Astrocyte (in vitro differentiated cells and primary cell): ENCODE measurements at regions not wholly inside any gene's neighbourhood (a gene's known extent, or its start where the extent isn't known, plus 50 kb on each side); places are given as distances from the start of the nearest gene placed in this dataset.

Experiments
- DNase-seq: peaks from one replicate; pipeline ENCODE4 v3.0.0-alpha.2; 2010; ENCODE audit warnings: low read depth
- FAIRE-seq: peaks from 2 replicates; lab custom pipeline; 2011; peaks lifted over from hg19 to GRCh38; lab: Jason Lieb, UNC
- H2AFZ ChIP-seq: 2 replicates; pipeline ENCODE4 v1.6.0; 2012; ENCODE audit warnings: low read depth, low read length, inconsistent platforms
- H3K27ac ChIP-seq: 2 replicates; pipeline ENCODE4 v1.5.1; 2011; ENCODE audit warnings: low read depth, low read length, inconsistent platforms
- H3K27me3 ChIP-seq: 2 replicates; pipeline ENCODE4 v1.6.0; 2011; ENCODE audit warnings: low read length, inconsistent platforms; ENCODE audit not compliant: insufficient read depth
- H3K36me3 ChIP-seq: 2 replicates; pipeline ENCODE4 v1.5.1; 2011; ENCODE audit warnings: low read length, inconsistent platforms; ENCODE audit not compliant: insufficient read depth
- H3K4me1 ChIP-seq: 2 replicates; pipeline ENCODE4 v1.5.1; 2011; ENCODE audit warnings: low read length, inconsistent platforms; ENCODE audit not compliant: insufficient read depth
- H3K4me2 ChIP-seq: 2 replicates; pipeline ENCODE4 v1.6.0; 2012; ENCODE audit warnings: low read length, inconsistent platforms
- H3K4me3 ChIP-seq: 2 replicates; pipeline ENCODE4 v1.5.1; 2011; ENCODE audit warnings: low read depth, mild to moderate bottlenecking, low read length, inconsistent platforms; ENCODE audit not compliant: insufficient read depth
- H3K79me2 ChIP-seq: 2 replicates; pipeline ENCODE4 v1.6.0; 2012; ENCODE audit warnings: mild to moderate bottlenecking, low read length, inconsistent platforms; ENCODE audit not compliant: insufficient read depth
- H3K9ac ChIP-seq: 2 replicates; pipeline ENCODE4 v1.6.0; 2012; ENCODE audit warnings: mild to moderate bottlenecking, low read length, inconsistent platforms
- H3K9me3 ChIP-seq: 2 replicates; pipeline ENCODE4 v1.5.1; 2012; ENCODE audit warnings: low read depth, mild to moderate bottlenecking, low read length, inconsistent platforms; ENCODE audit not compliant: insufficient read depth
- H4K20me1 ChIP-seq: 2 replicates; pipeline ENCODE4 v1.6.0; 2012; ENCODE audit warnings: low read length, inconsistent platforms; ENCODE audit not compliant: insufficient read depth
- H3K27ac Mint-ChIP-seq: one replicate; pipeline ENCODE4 v1.8.0; 2021; ENCODE audit warnings: mild to moderate bottlenecking, mixed read lengths; ENCODE audit not compliant: unreplicated experiment
- H3K27me3 Mint-ChIP-seq: one replicate; pipeline ENCODE4 v1.8.0; 2021; ENCODE audit warnings: low read depth, mixed read lengths; ENCODE audit not compliant: unreplicated experiment
- H3K36me3 Mint-ChIP-seq: one replicate; pipeline ENCODE4 v1.8.0; 2021; ENCODE audit warnings: low read depth, mixed read lengths; ENCODE audit not compliant: unreplicated experiment
- H3K4me1 Mint-ChIP-seq: one replicate; pipeline ENCODE4 v1.8.0; 2021; ENCODE audit warnings: low read depth, mixed read lengths; ENCODE audit not compliant: unreplicated experiment
- H3K4me3 Mint-ChIP-seq: one replicate; pipeline ENCODE4 v1.8.0; 2021; ENCODE audit warnings: mild to moderate bottlenecking, moderate library complexity, mixed read lengths; ENCODE audit not compliant: unreplicated experiment
- H3K9me3 Mint-ChIP-seq: one replicate; pipeline ENCODE4 v1.8.0; 2021; ENCODE audit warnings: mild to moderate bottlenecking, mixed read lengths; ENCODE audit not compliant: unreplicated experiment
- EZH2 ChIP-seq: IDR thresholded peaks from 2 replicates; pipeline ENCODE4 v1.6.1; 2012; ENCODE audit warnings: mild to moderate bottlenecking, low read length, inconsistent platforms; ENCODE audit not compliant: insufficient read depth
- TF ChIP-seq, protein P1 (sequence below): IDR thresholded peaks from 2 replicates; pipeline ENCODE4 v1.5.1; 2011; ENCODE audit warnings: low read depth, mild to moderate bottlenecking, inconsistent platforms, low read length, moderate library complexity; ENCODE audit not compliant: insufficient read depth

DNA sequence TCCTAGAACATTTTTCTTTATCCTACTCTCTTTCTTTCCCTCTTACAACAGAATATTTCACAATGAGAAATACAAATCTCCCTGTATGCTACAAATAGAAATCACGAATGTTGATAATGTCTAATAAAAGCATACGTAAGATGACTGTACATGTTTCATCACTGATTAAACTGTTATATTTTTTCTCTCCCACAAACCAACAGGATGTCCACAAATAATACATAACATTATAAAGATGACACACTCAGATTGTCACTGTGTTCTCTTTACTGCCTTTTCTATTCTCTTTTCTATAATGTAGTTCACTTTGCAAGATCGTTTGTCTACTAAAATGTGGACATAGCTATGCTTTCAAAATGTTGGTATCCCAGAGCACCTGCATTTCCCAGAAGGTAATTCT lies 90.7 kb upstream of the PARP8 start:
- H3K9me3 ChIP-seq, result no peaks in the 10 kb centered on the region
- no peak overlapping the region for H2AFZ ChIP-seq
- no peak overlapping the region for H3K27ac ChIP-seq
- Mint-ChIP-seq H3K27ac (no peak overlapping the region), H3K36me3 (no peaks in the 10 kb centered on the region), H3K4me3 (no peak overlapping the region), H3K27me3 (no peaks in the 10 kb centered on the region), H3K4me1 (peaks cover 6% of the 10 kb centered on the region), H3K9me3 (no peaks in the 10 kb centered on the region)
- no peak overlapping the region for H3K4me3 ChIP-seq
- no peaks in the 10 kb centered on the region for H4K20me1 ChIP-seq
- H3K9ac ChIP-seq, result no peak overlapping the region
- H3K4me2 ChIP-seq, result no peak overlapping the region
- FAIRE-seq (no peak), DNase-seq (no peak)
- no peaks in the 10 kb centered on the region for H3K27me3 ChIP-seq
- no peak for TF ChIP-seq EZH2
- TF ChIP-seq, protein P1, sequence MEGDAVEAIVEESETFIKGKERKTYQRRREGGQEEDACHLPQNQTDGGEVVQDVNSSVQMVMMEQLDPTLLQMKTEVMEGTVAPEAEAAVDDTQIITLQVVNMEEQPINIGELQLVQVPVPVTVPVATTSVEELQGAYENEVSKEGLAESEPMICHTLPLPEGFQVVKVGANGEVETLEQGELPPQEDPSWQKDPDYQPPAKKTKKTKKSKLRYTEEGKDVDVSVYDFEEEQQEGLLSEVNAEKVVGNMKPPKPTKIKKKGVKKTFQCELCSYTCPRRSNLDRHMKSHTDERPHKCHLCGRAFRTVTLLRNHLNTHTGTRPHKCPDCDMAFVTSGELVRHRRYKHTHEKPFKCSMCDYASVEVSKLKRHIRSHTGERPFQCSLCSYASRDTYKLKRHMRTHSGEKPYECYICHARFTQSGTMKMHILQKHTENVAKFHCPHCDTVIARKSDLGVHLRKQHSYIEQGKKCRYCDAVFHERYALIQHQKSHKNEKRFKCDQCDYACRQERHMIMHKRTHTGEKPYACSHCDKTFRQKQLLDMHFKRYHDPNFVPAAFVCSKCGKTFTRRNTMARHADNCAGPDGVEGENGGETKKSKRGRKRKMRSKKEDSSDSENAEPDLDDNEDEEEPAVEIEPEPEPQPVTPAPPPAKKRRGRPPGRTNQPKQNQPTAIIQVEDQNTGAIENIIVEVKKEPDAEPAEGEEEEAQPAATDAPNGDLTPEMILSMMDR, result no peak
- no peaks in the 10 kb centered on the region for H3K4me1 ChIP-seq
- H3K36me3 ChIP-seq, result no peaks in the 10 kb centered on the region
- H3K79me2 ChIP-seq, result no peaks in the 10 kb centered on the region

DNA sequence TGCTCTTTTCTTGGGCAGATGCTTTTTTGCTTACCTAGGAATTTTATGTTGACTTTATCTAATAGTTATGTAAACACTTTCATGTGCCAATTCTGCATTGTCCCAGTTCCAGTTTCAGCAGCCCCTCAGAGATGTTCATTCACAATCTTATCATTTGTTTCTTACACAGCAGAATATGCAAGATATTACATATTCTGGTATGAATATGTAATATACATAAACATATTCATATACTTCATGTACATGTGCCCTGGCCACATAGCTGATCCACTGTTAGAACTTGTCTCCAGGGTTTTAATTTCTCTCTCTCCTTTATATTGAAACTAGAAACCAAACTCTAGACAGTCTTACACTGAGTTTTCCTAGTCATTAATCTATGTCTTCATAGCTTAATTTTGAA lies 90.2 kb upstream of the PARP8 start:
- no peaks in the 10 kb centered on the region for H3K36me3 Mint-ChIP-seq
- no peak overlapping the region for H3K27ac Mint-ChIP-seq
- DNase-seq (no peak), FAIRE-seq (no peak)
- no peaks in the 10 kb centered on the region for H4K20me1 ChIP-seq
- H3K4me3 Mint-ChIP-seq, result no peak overlapping the region
- H3K27me3 ChIP-seq, result no peaks in the 10 kb centered on the region
- peaks cover 6% of the 10 kb centered on the region for H3K4me1 Mint-ChIP-seq
- no peak overlapping the region for H3K4me2 ChIP-seq
- H3K9me3 Mint-ChIP-seq, result no peaks in the 10 kb centered on the region
- no peak overlapping the region for H3K27ac ChIP-seq
- TF ChIP-seq, protein P1, result no peak
- no peak for TF ChIP-seq EZH2
- no peaks in the 10 kb centered on the region for H3K4me1 ChIP-seq
- no peak overlapping the region for H3K9ac ChIP-seq
- H2AFZ ChIP-seq, result no peak overlapping the region
- no peaks in the 10 kb centered on the region for H3K9me3 ChIP-seq
- no peaks in the 10 kb centered on the region for H3K36me3 ChIP-seq
- H3K27me3 Mint-ChIP-seq, result no peaks in the 10 kb centered on the region
- no peak overlapping the region for H3K4me3 ChIP-seq
- no peaks in the 10 kb centered on the region for H3K79me2 ChIP-seq

DNA sequence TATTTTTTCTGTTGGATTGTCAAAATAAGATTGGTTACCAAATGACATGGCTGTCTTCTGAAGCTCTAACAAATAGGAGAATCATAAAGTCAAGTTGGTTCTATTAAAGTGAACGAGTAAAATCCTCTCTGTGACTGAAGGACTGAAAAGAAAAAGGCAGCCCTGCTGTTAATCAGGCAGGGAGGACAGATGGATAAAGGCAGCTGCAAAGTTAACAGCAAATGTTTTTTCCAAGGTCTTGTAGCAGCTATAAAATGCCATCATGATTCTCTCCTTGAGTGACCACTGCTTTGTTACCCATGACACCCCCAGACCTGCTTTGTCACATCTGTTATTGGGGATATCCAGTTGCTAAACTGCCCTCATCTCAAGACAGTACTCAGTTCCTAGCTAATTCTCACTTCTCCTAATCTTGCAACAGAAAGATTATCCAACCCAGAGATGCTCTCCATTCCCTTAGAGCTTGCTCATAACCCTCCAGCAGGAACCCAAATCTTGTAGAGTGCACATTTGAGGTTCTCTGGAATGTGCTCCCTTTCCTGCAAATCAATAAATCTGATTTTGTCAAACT lies 89.7 kb upstream of the PARP8 start:
- no peaks in the 10 kb centered on the region for H4K20me1 ChIP-seq
- FAIRE-seq, result no peak
- no peaks in the 10 kb centered on the region for H3K79me2 ChIP-seq
- no peaks in the 10 kb centered on the region for H3K27me3 Mint-ChIP-seq
- H3K9ac ChIP-seq, result no peak overlapping the region
- peaks cover 6% of the 10 kb centered on the region for H3K4me1 Mint-ChIP-seq
- no peak for DNase-seq
- no peaks in the 10 kb centered on the region for H3K36me3 ChIP-seq
- H3K27ac Mint-ChIP-seq, result no peak overlapping the region
- H2AFZ ChIP-seq, result no peak overlapping the region
- no peaks in the 10 kb centered on the region for H3K9me3 ChIP-seq
- no peak overlapping the region for H3K4me3 Mint-ChIP-seq
- no peaks in the 10 kb centered on the region for H3K9me3 Mint-ChIP-seq
- H3K27me3 ChIP-seq, result no peaks in the 10 kb centered on the region
- no peaks in the 10 kb centered on the region for H3K36me3 Mint-ChIP-seq
- TF ChIP-seq, protein P1, result no peak
- no peak for TF ChIP-seq EZH2
- no peak overlapping the region for H3K4me2 ChIP-seq
- H3K4me3 ChIP-seq, result no peak overlapping the region
- H3K4me1 ChIP-seq, result no peaks in the 10 kb centered on the region
- no peak overlapping the region for H3K27ac ChIP-seq
